T-helper 2 cell (primary cell): ENCODE measurements at regions not wholly inside any gene's neighbourhood (a gene's known extent, or its start where the extent isn't known, plus 50 kb on each side); places are given as distances from the start of the nearest gene placed in this dataset.
"Not testable (repeated sequence)": the region's sequence is repeated elsewhere in the genome, so short reads cannot be mapped to it uniquely, and the experiment has no call there.

Source experiments
- DNase-seq, 5 experiments: peaks; one replicate each; pipeline versions ENCODE4 v3.0.0 to v3.0.0-alpha.2; 2012 to 2022

- no peak for DNase-seq
These were observed 279.8 kb upstream of the MAGEB18 start for GRCh38 chrX:25858273-25858880.

GRCh38 chrX:25860322-25860721 lies 277.8 kb upstream of the MAGEB18 start:
- no peak for DNase-seq

DNA sequence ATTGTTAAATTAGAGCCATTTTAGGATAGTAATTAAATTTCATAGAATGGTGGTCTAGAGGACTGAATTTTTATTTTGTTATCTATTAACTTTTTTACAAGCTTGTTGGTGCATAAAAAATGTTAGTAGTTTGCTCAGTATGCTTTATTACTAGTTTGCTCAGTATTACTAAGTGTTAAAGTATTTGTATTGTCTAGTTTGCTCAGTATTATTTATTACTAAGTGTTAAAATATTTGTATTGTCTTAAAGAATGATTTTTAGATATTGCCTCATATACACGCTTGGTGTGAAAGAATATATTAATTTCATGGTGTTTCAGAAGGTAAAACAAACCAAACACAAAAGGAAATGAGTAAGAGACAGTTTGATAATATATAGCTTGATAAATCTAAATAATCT lies 268.4 kb upstream of the MAGEB18 start:
- DNase-seq, result no peak

GRCh38 chrX:25872786-25873185 lies 265.4 kb upstream of the MAGEB18 start:
- no peak for DNase-seq

GRCh38 chrX:25873196-25873595 lies 264.9 kb upstream of the MAGEB18 start:
- no peak for DNase-seq

DNA sequence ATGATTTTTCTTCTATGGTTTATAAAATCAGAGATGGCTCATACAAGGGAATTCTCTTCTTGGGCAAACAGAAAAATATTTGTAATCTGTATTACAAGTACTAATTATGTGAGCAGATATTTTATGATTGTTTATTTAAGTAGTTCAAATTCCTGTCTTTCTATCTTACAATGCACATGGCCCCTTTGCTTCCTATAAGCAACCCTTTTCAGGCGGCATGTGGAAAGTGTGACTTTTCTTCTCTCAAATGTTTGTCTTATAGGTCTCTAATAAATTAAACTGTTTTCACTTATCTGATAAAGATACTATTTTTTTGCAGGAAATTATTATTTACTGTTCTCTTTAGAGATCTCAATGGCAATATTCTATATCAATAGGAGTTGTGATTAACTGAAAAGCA lies 259.3 kb upstream of the MAGEB18 start:
- no peak for DNase-seq

- DNase-seq, result not testable (repeated sequence)
These were observed 255.6 kb upstream of the MAGEB18 start for GRCh38 chrX:25882503-25882902.

GRCh38 chrX:25897758-25898157 lies 240.4 kb upstream of the MAGEB18 start:
- no peak for DNase-seq

DNA sequence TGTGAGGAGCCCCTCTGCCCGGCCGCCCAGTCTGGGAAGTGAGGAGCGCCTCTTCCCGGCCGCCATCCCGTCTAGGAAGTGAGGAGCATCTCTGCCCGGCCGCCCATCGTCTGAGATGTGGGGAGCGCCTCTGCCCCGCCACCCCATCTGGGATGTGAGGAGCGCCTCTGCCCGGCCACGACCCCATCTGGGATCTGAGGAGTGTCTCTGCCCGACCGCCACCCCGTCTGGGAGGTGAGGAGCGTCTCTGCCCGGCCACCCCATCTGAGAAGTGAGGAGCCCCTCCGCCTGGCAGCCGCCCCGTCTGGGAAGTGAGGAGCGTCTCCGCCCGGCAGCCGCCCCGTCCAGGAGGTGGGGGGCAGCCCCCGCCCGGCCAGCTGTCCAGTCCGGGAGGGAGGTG lies 232.4 kb upstream of the MAGEB18 start:
- DNase-seq, result not testable (repeated sequence)

GRCh38 chrX:25925946-25926345 lies 212.2 kb upstream of the MAGEB18 start:
- no peak for DNase-seq

DNA sequence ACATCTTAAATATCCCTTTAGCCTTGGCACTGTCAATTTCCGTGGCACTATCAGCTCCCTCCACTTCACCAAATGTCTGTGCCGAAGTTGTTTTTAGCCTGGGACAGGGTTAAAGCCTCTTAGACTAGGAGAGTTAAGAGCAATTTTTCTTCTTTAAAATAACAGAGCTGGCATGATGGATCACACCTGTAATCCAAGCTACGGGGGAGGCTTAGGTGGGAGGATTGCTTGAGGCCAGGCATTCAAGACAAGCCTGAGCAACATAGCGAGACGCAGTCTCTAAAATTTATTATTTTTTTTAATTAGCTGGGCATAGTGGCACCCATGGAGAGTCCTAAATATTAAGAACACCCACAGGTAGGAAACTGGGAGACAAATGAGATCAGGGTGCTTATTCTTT lies 209.8 kb upstream of the MAGEB18 start:
- no peak for DNase-seq

DNA sequence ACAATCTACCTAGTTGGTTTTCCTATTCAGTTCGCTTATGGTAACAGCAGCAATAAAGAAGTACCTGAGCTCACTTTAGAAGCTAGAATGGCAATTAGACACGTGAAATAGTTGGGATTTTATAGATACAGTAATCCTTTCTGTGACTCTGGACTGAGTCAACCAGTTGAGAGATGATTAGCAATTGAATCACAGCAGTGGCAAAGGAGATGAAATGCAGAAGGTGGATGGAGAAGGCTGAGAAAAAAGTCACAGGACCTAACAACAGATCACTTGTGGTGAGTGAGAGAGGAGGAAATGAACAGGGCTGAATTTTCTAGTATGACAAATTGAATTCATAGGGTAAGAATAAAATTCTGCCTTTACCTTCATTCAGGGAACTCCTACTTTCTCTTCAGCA lies 197.1 kb upstream of the MAGEB18 start:
- no peak for DNase-seq

DNA sequence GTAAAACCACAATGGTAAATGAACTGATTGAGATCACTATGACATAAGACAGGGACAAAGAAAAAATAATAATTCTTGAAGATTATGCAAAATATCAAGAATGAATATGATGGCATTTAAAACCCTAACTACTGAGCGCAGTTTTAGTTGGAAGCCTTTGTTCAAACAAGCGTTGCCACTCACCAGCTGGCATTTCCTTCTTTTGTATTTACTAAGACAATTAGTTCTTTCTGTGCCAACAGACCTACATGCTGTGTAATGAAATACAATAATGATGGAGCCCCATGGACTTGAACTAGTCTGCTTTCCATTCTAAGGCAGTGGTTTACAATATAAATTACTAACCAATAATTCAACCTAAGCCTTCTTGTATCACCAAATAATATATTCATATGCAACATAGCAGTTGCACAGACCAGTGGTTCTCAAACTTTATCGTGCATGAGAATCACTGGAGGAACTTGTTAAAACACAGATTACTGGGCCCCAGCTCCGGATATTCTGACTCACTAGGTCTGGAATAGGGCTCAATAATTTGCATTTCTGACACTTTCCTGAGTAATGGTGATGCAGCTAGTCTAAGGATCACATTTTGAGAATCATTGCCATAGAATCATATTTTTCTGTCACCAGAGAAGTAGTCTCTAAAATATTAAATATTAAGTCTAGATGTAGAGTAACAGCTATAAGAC lies 196.4 kb upstream of the MAGEB18 start:
- DNase-seq, result no peak

DNA sequence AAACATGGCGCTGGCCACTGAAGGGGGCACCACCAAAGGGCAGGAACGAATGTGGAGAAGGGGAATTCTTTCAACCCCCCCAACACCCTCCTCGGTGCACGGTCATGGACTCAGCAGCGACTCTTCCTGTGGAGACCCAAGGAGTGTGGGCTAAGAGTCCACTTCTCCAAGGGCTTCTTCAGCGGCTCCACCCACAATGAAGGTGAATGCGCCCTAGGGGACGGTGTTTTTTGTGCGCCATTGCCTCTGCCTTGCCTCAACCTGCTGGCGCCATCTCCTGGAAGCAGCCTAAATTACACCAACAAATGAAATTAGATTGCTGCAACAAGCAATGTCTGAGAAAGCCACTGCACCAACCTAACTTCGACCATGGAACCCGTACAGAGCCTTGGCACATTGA lies 169.2 kb upstream of the MAGEB18 start:
- peak in 1 of 5 experiments; percentile 1 for DNase-seq

DNA sequence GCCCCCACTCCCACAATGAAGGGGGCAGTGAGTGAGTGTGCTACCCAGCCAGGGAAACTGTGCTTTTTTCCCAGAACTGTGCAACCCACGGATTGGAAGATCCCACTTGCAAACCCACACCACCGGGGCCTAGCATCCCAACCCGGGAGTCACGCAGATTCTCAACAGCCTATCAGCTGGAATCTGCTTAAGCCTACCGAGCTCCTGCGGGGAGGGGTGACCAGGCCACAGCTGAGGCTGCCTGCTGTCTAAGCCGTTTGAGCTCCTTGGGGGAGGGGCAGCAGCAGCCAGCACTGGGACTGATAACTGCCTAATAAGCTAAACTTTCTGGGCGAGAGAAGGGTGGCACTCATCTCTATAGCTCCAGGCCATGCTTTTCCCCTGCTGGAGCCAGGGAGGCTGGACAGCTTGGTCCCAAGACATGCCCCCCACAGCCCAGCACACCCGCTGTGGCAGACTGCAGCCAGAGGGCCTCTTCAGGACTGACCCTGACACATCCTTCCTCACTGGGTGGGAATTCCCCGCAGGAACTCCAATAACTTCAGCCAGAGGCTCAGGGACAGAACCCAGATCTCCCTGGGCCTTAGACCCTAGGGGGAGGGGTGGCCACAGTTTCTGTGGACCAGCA lies 161.3 kb upstream of the MAGEB18 start:
- DNase-seq, result no peak

- DNase-seq, result no peak
These were observed 139.5 kb upstream of the MAGEB18 start for GRCh38 chrX:25998687-25999086.

DNA sequence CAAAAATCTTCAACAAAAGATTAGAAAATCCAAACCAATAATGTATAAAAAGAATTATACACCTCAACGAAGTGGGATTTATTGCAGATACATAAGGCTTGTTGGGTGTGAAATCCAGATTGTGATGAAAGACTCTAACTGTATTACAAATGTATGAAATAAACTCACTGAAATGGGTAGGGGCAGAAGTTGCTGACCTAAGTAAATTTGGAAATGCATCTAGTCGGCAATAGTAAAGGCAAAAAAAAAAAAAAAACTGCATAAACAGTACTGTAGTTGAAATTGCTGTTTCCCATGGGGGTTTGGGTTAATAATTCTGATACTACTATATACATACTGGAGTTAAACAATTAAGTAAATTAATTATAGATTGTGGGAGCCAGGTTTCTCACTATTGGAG lies 130.7 kb upstream of the MAGEB18 start:
- no peak for DNase-seq

- DNase-seq, result no peak
These were observed 130.1 kb upstream of the MAGEB18 start for GRCh38 chrX:26008042-26008441.

GRCh38 chrX:26008691-26009090 lies 129.5 kb upstream of the MAGEB18 start:
- no peak for DNase-seq

DNA sequence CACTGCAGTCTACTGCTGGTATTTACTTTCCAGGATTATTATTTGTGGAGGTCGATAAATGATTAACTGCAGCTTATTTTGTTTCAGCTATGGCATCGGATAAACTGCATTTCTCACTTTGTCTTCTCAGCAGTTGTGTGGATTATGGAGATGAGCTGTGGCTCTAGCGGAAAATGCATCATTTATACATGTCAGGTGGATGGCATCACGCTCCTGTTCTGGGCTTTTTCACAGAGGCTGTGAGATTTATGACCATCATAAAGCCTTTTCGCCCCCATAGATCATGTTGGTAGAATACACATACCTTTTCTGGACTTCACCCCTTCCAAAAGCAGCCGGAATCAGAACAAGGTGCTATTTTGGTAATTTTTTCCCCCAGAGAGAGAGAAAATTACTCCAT lies 118.8 kb upstream of the MAGEB18 start:
- DNase-seq, result no peak

DNA sequence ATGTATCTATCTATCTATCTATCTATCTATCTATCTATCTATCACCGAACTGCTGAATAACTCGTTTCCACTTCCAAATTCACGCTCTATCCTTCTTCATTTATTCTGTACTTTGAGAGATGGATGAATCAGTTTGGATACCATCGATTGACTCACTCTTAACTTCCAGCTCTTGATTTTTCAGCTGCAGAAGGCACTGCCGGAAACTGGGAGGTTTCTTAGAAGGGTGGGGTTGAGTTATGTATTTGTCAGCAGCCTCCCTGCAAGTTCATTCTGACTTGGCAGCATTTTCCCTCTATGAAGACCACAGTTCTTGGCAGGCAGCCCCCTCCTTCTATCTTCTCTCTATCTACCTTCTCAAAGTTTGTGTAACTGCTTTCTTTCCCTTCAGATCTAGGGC lies 112.0 kb upstream of the MAGEB18 start:
- DNase-seq, result no peak

- no peak for DNase-seq
These were observed 105.8 kb upstream of the MAGEB18 start for GRCh38 chrX:26032111-26032912.

GRCh38 chrX:26037367-26037766 lies 100.8 kb upstream of the MAGEB18 start:
- no peak for DNase-seq

GRCh38 chrX:26050099-26050498 lies 88.0 kb upstream of the MAGEB18 start:
- no peak for DNase-seq
